SK-N-SH (cell line): ENCODE measurements at regions not wholly inside any gene's neighbourhood (a gene's known extent, or its start where the extent isn't known, plus 50 kb on each side); places are given as distances from the start of the nearest gene placed in this dataset.

ENCODE experiments used
- EP300 ChIP-seq, 2 experiments: IDR thresholded peaks; 2 replicates each; pipeline versions ENCODE4 v1.4.0 to v1.6.1; 2012; ENCODE audit warnings: borderline replicate concordance in 1 of 2, low read depth in 1 of 2, low read length in 1 of 2
- MEF2A ChIP-seq: IDR thresholded peaks from 2 replicates; pipeline ENCODE4 v1.4.0; 2012; ENCODE audit warnings: low read depth, borderline replicate concordance
- RAD21 ChIP-seq: IDR thresholded peaks from 2 replicates; pipeline ENCODE4 v1.6.1; 2012; ENCODE audit warnings: mild to moderate bottlenecking, low read length
- REST ChIP-seq: IDR thresholded peaks from 2 replicates; pipeline ENCODE4 v1.6.1; 2012; ENCODE audit warnings: mild to moderate bottlenecking, low read depth, low read length, moderate library complexity
- SMC3 ChIP-seq: IDR thresholded peaks from 2 replicates; pipeline ENCODE4 v1.6.1; 2012; ENCODE audit warnings: low read depth, low read length, improper control_type of control experiment
- TAF1 ChIP-seq: IDR thresholded peaks from 2 replicates; pipeline ENCODE4 v1.6.1; 2012; ENCODE audit warnings: low read depth, mild to moderate bottlenecking, low read length, moderate library complexity, borderline replicate concordance
- TF ChIP-seq, protein P1 (sequence below): fragments of 150-350 bp; IDR thresholded peaks from 2 replicates; pipeline ENCODE4 v1.6.1; 2016; ENCODE audit warnings: mild to moderate bottlenecking, low read depth, low read length
- TF ChIP-seq, protein P2 (sequence below): IDR thresholded peaks from 2 replicates; pipeline ENCODE4; 2012

DNA sequence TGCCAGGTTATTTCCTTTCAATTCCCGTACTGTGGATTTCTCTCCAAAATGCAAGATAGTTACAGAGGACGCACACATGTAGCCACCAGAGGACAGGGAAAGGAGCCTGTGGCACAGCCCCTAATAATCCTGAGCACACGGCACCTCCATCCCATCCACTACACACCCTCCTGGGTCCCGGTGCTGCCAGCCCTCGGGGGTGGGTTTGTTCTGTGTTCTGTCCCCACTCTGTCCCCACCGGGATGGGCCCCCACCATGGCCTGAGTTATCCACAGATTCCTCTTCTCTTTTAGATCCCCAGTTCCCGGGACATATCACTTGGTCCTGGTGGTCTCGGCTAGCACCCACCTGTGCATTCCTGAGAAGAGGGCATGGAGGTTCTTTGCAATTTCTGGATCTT lies 196.9 kb upstream of the PPP2R2D start:
- TF ChIP-seq MEF2A (no peak), SMC3 (no peak), RAD21 (no peak), TAF1 (no peak), EP300 (IDR thresholded peaks at IDR 0.05; ENCODE audit: borderline replicate concordance in 1 of 2, low read depth in 1 of 2, low read length in 1 of 2) (no peak), REST (no peak)
- TF ChIP-seq, protein P1, sequence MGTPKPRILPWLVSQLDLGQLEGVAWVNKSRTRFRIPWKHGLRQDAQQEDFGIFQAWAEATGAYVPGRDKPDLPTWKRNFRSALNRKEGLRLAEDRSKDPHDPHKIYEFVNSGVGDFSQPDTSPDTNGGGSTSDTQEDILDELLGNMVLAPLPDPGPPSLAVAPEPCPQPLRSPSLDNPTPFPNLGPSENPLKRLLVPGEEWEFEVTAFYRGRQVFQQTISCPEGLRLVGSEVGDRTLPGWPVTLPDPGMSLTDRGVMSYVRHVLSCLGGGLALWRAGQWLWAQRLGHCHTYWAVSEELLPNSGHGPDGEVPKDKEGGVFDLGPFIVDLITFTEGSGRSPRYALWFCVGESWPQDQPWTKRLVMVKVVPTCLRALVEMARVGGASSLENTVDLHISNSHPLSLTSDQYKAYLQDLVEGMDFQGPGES, result no peak
- TF ChIP-seq, protein P2, sequence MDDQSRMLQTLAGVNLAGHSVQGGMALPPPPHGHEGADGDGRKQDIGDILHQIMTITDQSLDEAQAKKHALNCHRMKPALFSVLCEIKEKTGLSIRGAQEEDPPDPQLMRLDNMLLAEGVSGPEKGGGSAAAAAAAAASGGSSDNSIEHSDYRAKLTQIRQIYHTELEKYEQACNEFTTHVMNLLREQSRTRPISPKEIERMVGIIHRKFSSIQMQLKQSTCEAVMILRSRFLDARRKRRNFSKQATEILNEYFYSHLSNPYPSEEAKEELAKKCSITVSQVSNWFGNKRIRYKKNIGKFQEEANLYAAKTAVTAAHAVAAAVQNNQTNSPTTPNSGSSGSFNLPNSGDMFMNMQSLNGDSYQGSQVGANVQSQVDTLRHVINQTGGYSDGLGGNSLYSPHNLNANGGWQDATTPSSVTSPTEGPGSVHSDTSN, result no peak
